Mesenchymal stem cell (in vitro differentiated cells and primary cell): ENCODE measurements at regions not wholly inside any gene's neighbourhood (a gene's known extent, or its start where the extent isn't known, plus 50 kb on each side); places are given as distances from the start of the nearest gene placed in this dataset.

Source experiments
- DNase-seq: peaks from one replicate; pipeline ENCODE4 v3.0.0-alpha.2; 2013
- H2AFZ ChIP-seq: one replicate; pipeline ENCODE4 v1.6.1; 2013; ENCODE audit warnings: low read depth, mild to moderate bottlenecking, control low read depth, inconsistent platforms, low read length, moderate library complexity
- H2AK5ac ChIP-seq: 2 replicates; pipeline ENCODE4 v1.6.1; 2013; ENCODE audit warnings: low read length, moderate library complexity, mild to moderate bottlenecking, inconsistent platforms; ENCODE audit not compliant: severe bottlenecking
- H2BK120ac ChIP-seq: one replicate; pipeline ENCODE4 v1.6.1; 2013; ENCODE audit warnings: low read depth, mild to moderate bottlenecking, inconsistent platforms, low read length, moderate library complexity
- H2BK12ac ChIP-seq, 2 experiments: one replicate each; pipeline ENCODE4 v1.6.1; 2013; ENCODE audit warnings: inconsistent platforms in 2 of 2, low read length in 2 of 2, mild to moderate bottlenecking in 2 of 2, moderate library complexity in 2 of 2, control low read depth in 1 of 2
- H2BK15ac ChIP-seq: one replicate; pipeline ENCODE4 v1.6.1; 2013; ENCODE audit warnings: mild to moderate bottlenecking, low read depth, inconsistent platforms; ENCODE audit not compliant: poor library complexity, severe bottlenecking
- H2BK5ac ChIP-seq: 2 replicates; pipeline ENCODE4 v1.6.1; 2013; ENCODE audit warnings: low read depth, mild to moderate bottlenecking, low read length, control low read depth, inconsistent platforms; ENCODE audit not compliant: poor library complexity, severe bottlenecking
- H3K14ac ChIP-seq, 2 experiments: one replicate each; pipeline ENCODE4 v1.6.1; 2013; ENCODE audit warnings: inconsistent platforms in 2 of 2, low read length in 2 of 2, control low read depth in 1 of 2, mild to moderate bottlenecking in 1 of 2, moderate library complexity in 1 of 2
- H3K18ac ChIP-seq, 2 experiments: one replicate each; pipeline ENCODE4 v1.6.1; 2013; ENCODE audit warnings: inconsistent platforms in 2 of 2, low read length in 2 of 2, control low read depth in 1 of 2, low read depth in 1 of 2, mild to moderate bottlenecking in 1 of 2
- H3K23ac ChIP-seq, 2 experiments: one replicate each; pipeline ENCODE4 v1.6.1; 2013; ENCODE audit warnings: inconsistent platforms in 2 of 2, low read length in 2 of 2, mild to moderate bottlenecking in 2 of 2, moderate library complexity in 2 of 2, control low read depth in 1 of 2
- H3K27ac ChIP-seq: 2 replicates; pipeline ENCODE4 v1.5.1; 2013; ENCODE audit warnings: mild to moderate bottlenecking, moderate library complexity, low read length, control low read depth, inconsistent platforms; ENCODE audit not compliant: poor library complexity, severe bottlenecking
- H3K27me3 ChIP-seq, 2 experiments: 2 replicates each; pipeline versions ENCODE4 v1.6.1 to v1.7.0; 2013; ENCODE audit warnings: low read length in 2 of 2, mild to moderate bottlenecking in 2 of 2, moderate library complexity in 2 of 2, control low read depth in 1 of 2, inconsistent platforms in 1 of 2; ENCODE audit not compliant: control insufficient read depth in 1 of 2, insufficient read depth in 1 of 2
- H3K36me3 ChIP-seq, 2 experiments: 2 replicates each; pipeline versions ENCODE4 v1.6.1 to v1.7.0; 2013; ENCODE audit warnings: low read length in 2 of 2, control low read depth in 1 of 2, inconsistent platforms in 1 of 2, low read depth in 1 of 2, mild to moderate bottlenecking in 1 of 2; ENCODE audit not compliant: insufficient read depth in 2 of 2, control insufficient read depth in 1 of 2
- H3K4ac ChIP-seq, 2 experiments: one replicate each; pipeline ENCODE4 v1.6.1; 2013; ENCODE audit warnings: inconsistent platforms in 2 of 2, low read length in 2 of 2, mild to moderate bottlenecking in 2 of 2, moderate library complexity in 2 of 2, control low read depth in 1 of 2, low read depth in 1 of 2
- H3K4me1 ChIP-seq: 2 replicates; pipeline ENCODE4 v1.6.1; 2013; ENCODE audit warnings: low read depth, low read length, control low read depth; ENCODE audit not compliant: control insufficient read depth, insufficient read depth
- H3K4me2 ChIP-seq: 2 replicates; pipeline ENCODE4 v1.6.1; 2013; ENCODE audit warnings: low read length, mild to moderate bottlenecking, inconsistent platforms; ENCODE audit not compliant: poor library complexity, severe bottlenecking
- H3K4me3 ChIP-seq, 2 experiments: 2 replicates each; pipeline versions ENCODE4 v1.5.1 to v1.7.0; 2013; ENCODE audit warnings: low read length in 2 of 2, mild to moderate bottlenecking in 2 of 2, control low read depth in 1 of 2, low read depth in 1 of 2; ENCODE audit not compliant: insufficient read depth in 1 of 2
- H3K79me1 ChIP-seq: replicated peaks from 2 replicates; pipeline ENCODE4 v1.6.1; 2013; ENCODE audit warnings: mild to moderate bottlenecking, control low read depth, low read length, inconsistent platforms; ENCODE audit not compliant: poor library complexity, severe bottlenecking
- H3K9ac ChIP-seq: 2 replicates; pipeline ENCODE4 v1.7.0; 2013; ENCODE audit warnings: mild to moderate bottlenecking, low read length, moderate library complexity
- H3K9me3 ChIP-seq: 2 replicates; pipeline ENCODE4 v1.7.0; 2013; ENCODE audit warnings: mild to moderate bottlenecking, low read length; ENCODE audit not compliant: control insufficient read depth
- H4K8ac ChIP-seq: one replicate; pipeline ENCODE4 v1.6.1; 2013; ENCODE audit warnings: inconsistent platforms, mild to moderate bottlenecking, low read length, moderate library complexity
- H4K91ac ChIP-seq: one replicate; pipeline ENCODE4 v1.6.1; 2013; ENCODE audit warnings: mild to moderate bottlenecking, low read length, inconsistent platforms
- WGBS: methylation state at CpG from one replicate; pipeline ENCODE4 v1.1.7; 2013; ENCODE audit warnings: mixed read lengths; 5-methylcytosine and 5-hydroxymethylcytosine counted together

GRCh38 chr5:156169495-156169894 lies 157.5 kb upstream of the SGCD start:
- Histone ChIP-seq H2AFZ (no peak overlapping the region), H4K91ac (no peak overlapping the region), H3K4ac (no peak overlapping the region), H3K36me3 (no peaks in the 10 kb centered on the region), H2BK15ac (no peak overlapping the region), H2BK120ac (no peak overlapping the region), H3K4me1 (no peaks in the 10 kb centered on the region), H4K8ac (no peak overlapping the region), H3K14ac (no peak overlapping the region), H3K4me2 (no peak overlapping the region), H2AK5ac (no peak overlapping the region), H2BK12ac (no peak overlapping the region), H3K79me1 (no peaks in the 10 kb centered on the region), H3K4me3 (no peak overlapping the region), H3K9ac (no peak overlapping the region), H2BK5ac (no peak overlapping the region), H3K27ac (no peak overlapping the region), H3K18ac (no peak overlapping the region), H3K9me3 (no peaks in the 10 kb centered on the region), H3K27me3 (no peaks in the 10 kb centered on the region), H3K23ac (no peak overlapping the region)
- peak; percentile 15 for DNase-seq
- 76% methylated on average over 1 of the region's 1 CpG for WGBS

GRCh38 chr5:156170351-156170961 lies 156.5 kb upstream of the SGCD start:
- Histone ChIP-seq H3K36me3 (no peaks in the 10 kb centered on the region), H3K14ac (no peak overlapping the region), H4K91ac (no peak overlapping the region), H4K8ac (no peak overlapping the region), H3K23ac (no peak overlapping the region), H2BK15ac (no peak overlapping the region), H3K27ac (no peak overlapping the region), H3K9me3 (no peaks in the 10 kb centered on the region), H2BK12ac (no peak overlapping the region), H3K4me1 (no peaks in the 10 kb centered on the region), H3K18ac (no peak overlapping the region), H3K79me1 (no peaks in the 10 kb centered on the region), H3K9ac (no peak overlapping the region), H3K4ac (no peak overlapping the region), H2BK5ac (no peak overlapping the region), H3K4me3 (no peak overlapping the region), H2AK5ac (no peak overlapping the region), H3K27me3 (no peaks in the 10 kb centered on the region), H2BK120ac (no peak overlapping the region), H3K4me2 (no peak overlapping the region), H2AFZ (no peak overlapping the region)
- 90% methylated on average over 1 of the region's 4 CpGs for WGBS
- DNase-seq, result no peak

GRCh38 chr5:156174225-156174624 lies 152.7 kb upstream of the SGCD start:
- Histone ChIP-seq H3K79me1 (no peaks in the 10 kb centered on the region), H3K14ac (no peak overlapping the region), H3K36me3 (no peaks in the 10 kb centered on the region), H4K91ac (no peak overlapping the region), H2BK5ac (no peak overlapping the region), H4K8ac (no peak overlapping the region), H3K27ac (no peak overlapping the region), H3K27me3 (no peaks in the 10 kb centered on the region), H3K4me2 (no peak overlapping the region), H3K9me3 (no peaks in the 10 kb centered on the region), H3K18ac (no peak overlapping the region), H2AFZ (no peak overlapping the region), H3K4ac (no peak overlapping the region), H3K9ac (no peak overlapping the region), H2BK12ac (no peak overlapping the region), H3K4me1 (peaks cover 2% of the 10 kb centered on the region), H3K23ac (no peak overlapping the region), H2BK120ac (no peak overlapping the region), H2AK5ac (no peak overlapping the region), H3K4me3 (no peak overlapping the region), H2BK15ac (no peak overlapping the region)
- 77% methylated on average over 2 of the region's 2 CpGs for WGBS
- DNase-seq, result no peak

GRCh38 chr5:156178117-156178516 lies 148.8 kb upstream of the SGCD start:
- H3K23ac ChIP-seq, result no peak overlapping the region
- H3K9ac ChIP-seq, result no peak overlapping the region
- WGBS, result 81% methylated on average over 4 of the region's 5 CpGs
- peaks cover 4% of the 10 kb centered on the region for H3K4me1 ChIP-seq
- no peak overlapping the region for H2BK120ac ChIP-seq
- H3K9me3 ChIP-seq, result peaks cover 6% of the 10 kb centered on the region
- H3K36me3 ChIP-seq, result no peaks in the 10 kb centered on the region
- no peak overlapping the region for H2AFZ ChIP-seq
- H2AK5ac ChIP-seq, result no peak overlapping the region
- H2BK5ac ChIP-seq, result no peak overlapping the region
- H4K91ac ChIP-seq, result no peak overlapping the region
- DNase-seq, result no peak
- H2BK15ac ChIP-seq, result no peak overlapping the region
- H3K18ac ChIP-seq, result no peak overlapping the region
- H3K4me2 ChIP-seq, result no peak overlapping the region
- H4K8ac ChIP-seq, result no peak overlapping the region
- H3K4me3 ChIP-seq, result no peak overlapping the region
- H3K4ac ChIP-seq, result no peak overlapping the region
- no peak overlapping the region for H3K14ac ChIP-seq
- H2BK12ac ChIP-seq, result no peak overlapping the region
- no peaks in the 10 kb centered on the region for H3K79me1 ChIP-seq
- no peaks in the 10 kb centered on the region for H3K27me3 ChIP-seq
- no peak overlapping the region for H3K27ac ChIP-seq
